ENCODE measurements at regions not wholly inside any gene's neighbourhood (a gene's known extent, or its start where the extent isn't known, plus 50 kb on each side); places are given as distances from the start of the nearest gene placed in this dataset.

- no peak overlapping the region for H3K4me2 ChIP-seq (ENCODE audit: insufficient read depth, low read length)
- ChIA-PET POLR2A (no interaction called here), CTCF (interaction anchor here (0.5 kb wide), 1 partner anchor 222 kb away, joined by 3 read pairs; no protein-coding TSS in a partner anchor)
Observed at GRCh38 chr6:114740547-114740946, 397.7 kb upstream of the HS3ST5 start.

More at GRCh38 chr6:114740547-114740946, 397.7 kb upstream of the HS3ST5 start:
- H3K9me1 ChIP-seq (replicated peaks; ENCODE audit: control insufficient read depth, extremely low read depth, insufficient read depth, low read length) = no peaks in the 10 kb centered on the region
- intact Hi-C loops (cut with micrococcal nuclease) (no loop called here), dilution Hi-C loops (cut with MboI; ENCODE audit: extremely low pct_ligation_motif_present, low sequenced_read_pairs) (no loop called here)
- peaks cover 2% of the 10 kb centered on the region for H3K9me3 ChIP-seq (replicated peaks; ENCODE audit: control insufficient read depth, insufficient read depth, low read length)
- H3K4me3 ChIP-seq (replicated peaks in 1 of 3; ENCODE audit: insufficient read depth in 1 of 3, low read depth in 1 of 3, low read length in 3 of 3) = no peak overlapping the region
- DNase-seq (ENCODE audit: low read depth, low spot score) (no peak), FAIRE-seq (no peak)
- H3K79me2 ChIP-seq (ENCODE audit: control insufficient read depth, insufficient read depth, low read length) = no peaks in the 10 kb centered on the region
- BruUV-seq (replicated peaks) = no TSS peak
- no peaks in the 10 kb centered on the region for H3K27me3 ChIP-seq (ENCODE audit: control insufficient read depth in 2 of 2, insufficient read depth in 2 of 2, low read length in 2 of 2)
- H3K4me1 ChIP-seq (ENCODE audit: control insufficient read depth, extremely low read depth, insufficient read depth, low read length) = no peaks in the 10 kb centered on the region
- no peak overlapping the region for H3K9ac ChIP-seq (replicated peaks; ENCODE audit: extremely low read depth, insufficient read depth, low read length)
- H4K20me1 ChIP-seq (replicated peaks; ENCODE audit: control insufficient read depth, extremely low read depth, insufficient read depth, low read length) = no peaks in the 10 kb centered on the region
- no peak overlapping the region for H2AFZ ChIP-seq (ENCODE audit: low read depth, low read length)
- no peaks in the 10 kb centered on the region for H3K36me3 ChIP-seq (ENCODE audit: control insufficient read depth in 2 of 2, extremely low read depth in 1 of 2, insufficient read depth in 2 of 2, low read length in 2 of 2)
- no peak for TF ChIP-seq GATA2 (IDR thresholded peaks at IDR 0.05; ENCODE audit: insufficient read depth, insufficient read length, low read depth, low read length)
- no peak for TF ChIP-seq EZH2 (IDR thresholded peaks at IDR 0.05; ENCODE audit: borderline replicate concordance, low read depth, low read length, severe bottlenecking)
- no peak for TF ChIP-seq POLR2AphosphoS5 (IDR thresholded peaks at IDR 0.05; ENCODE audit: insufficient read depth, low read depth, low read length)
- no peak for TF ChIP-seq JUN (IDR thresholded peaks at IDR 0.05; ENCODE audit: borderline replicate concordance, insufficient read depth, insufficient read length, low read depth)
- no peak for TF ChIP-seq CTCF (IDR thresholded peaks at IDR 0.05; ENCODE audit: extremely low read depth in 1 of 2, insufficient read depth in 1 of 2, low read depth in 1 of 2, low read length in 2 of 2)
- TF ChIP-seq MAX (IDR thresholded peaks at IDR 0.05; ENCODE audit: insufficient read depth, insufficient read length) = no peak
- no peak for TF ChIP-seq MYC (IDR thresholded peaks at IDR 0.05; ENCODE audit: low read depth, low read length)
- TF ChIP-seq POLR2A (IDR thresholded peaks at IDR 0.05; ENCODE audit: low read depth, low read length) = no peak
- no peak for TF ChIP-seq FOS (IDR thresholded peaks at IDR 0.05; ENCODE audit: borderline replicate concordance, insufficient read depth, low read length)
- no peak overlapping the region for H3K27ac ChIP-seq (ENCODE audit: insufficient read depth, low read depth, low read length)
